HG02588 (cell line): ENCODE measurements at regions not wholly inside any gene's neighbourhood (a gene's known extent, or its start where the extent isn't known, plus 50 kb on each side); places are given as distances from the start of the nearest gene placed in this dataset.
A peak's percentile ranks its signal among the peaks of the same experiment; 100 is the strongest.
"Not testable (repeated sequence)": the region's sequence is repeated elsewhere in the genome, so short reads cannot be mapped to it uniquely, and the experiment has no call there.

Experiments used
- ATAC-seq: cut with Tn5 transposase; IDR thresholded peaks from one replicate; pipeline ENCODE4 v1.9.1; 2021; ENCODE audit warnings: mild to moderate bottlenecking, moderate library complexity; ENCODE audit not compliant: unreplicated experiment

- ATAC-seq = no peak
Observed at GRCh38 chr1:73859227-73859626, 338.7 kb downstream of the LRRIQ3 start.

DNA sequence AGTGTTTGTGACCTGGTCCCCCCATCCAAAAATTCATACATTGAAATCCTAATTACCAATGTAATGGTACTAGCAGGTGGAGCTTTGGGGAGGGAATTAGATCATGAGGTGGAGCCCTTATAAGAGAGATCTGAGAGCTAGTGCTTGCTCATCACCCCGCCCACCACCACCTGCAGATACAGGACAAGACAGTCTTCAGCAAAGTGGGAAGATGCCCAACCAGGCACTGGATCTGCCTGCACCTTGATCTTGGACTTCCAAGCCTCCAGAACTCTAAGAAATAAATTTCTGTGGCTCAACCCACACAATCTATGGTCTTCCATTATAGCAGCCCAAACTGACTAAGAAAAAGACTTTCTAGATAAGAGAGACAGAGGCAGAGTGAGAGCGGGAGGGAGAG lies 343.4 kb downstream of the LRRIQ3 start:
- ATAC-seq = no peak

GRCh38 chr1:73842436-73842835 lies 355.5 kb downstream of the LRRIQ3 start:
- ATAC-seq = no peak

DNA sequence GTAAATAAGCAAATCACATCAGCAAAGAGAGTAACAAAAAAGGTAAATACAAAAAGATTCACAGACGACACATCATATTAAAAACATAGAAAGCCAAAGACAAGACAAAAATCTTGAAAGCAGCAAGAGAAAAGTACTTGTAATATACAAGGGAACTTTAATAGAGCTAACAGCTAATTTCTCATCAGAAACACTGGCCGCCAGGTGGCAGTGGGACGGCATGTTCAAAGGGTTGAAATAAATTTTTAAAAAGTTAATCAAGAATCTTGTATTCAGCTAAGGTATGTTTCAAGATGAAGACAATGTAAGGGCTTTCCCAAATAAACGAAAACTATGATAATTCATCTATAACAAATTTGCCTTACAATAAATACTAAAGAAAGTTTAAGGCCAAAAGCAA lies 358.1 kb downstream of the LRRIQ3 start:
- no peak for ATAC-seq

DNA sequence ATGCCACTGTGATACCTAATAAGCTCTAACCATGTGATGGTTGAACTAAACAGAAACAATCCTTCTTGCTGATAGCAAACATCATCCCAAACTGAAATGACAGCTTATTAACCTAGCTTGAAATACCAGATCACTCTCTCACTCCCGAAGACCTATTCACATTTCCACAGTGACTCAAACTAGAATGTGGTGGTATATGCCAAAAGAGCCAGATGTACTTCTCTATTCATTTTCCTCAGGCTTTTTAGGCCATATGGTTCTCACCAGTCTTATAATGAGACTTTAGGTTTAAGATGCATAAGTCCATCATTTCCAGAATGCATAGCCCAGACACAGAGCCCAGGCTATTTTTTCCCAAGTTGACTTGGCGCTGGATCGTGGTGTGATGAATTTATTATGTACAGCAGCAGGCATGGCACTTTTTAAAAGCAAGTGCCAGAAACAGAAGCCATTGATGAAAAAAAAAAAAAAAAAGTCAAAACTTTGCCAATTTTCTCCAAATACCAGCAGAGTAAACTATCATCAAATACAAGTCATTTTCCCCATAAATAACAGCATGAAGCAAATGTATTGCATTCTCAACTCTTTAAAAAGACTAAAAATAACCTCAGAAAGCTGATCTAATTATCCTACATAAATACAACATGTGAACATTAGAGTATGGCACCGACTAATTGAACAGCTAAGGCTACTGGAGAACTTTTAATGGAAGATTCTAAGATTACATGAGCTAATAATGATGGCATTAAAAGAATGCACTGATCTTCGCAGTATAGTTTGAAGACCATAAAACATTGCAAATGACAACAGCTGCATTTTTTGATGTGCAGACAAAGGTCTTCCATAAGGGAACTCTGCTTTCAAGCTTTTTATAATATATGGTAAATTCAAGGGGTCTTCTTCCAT lies 365.4 kb downstream of the LRRIQ3 start:
- ATAC-seq = no peak

DNA sequence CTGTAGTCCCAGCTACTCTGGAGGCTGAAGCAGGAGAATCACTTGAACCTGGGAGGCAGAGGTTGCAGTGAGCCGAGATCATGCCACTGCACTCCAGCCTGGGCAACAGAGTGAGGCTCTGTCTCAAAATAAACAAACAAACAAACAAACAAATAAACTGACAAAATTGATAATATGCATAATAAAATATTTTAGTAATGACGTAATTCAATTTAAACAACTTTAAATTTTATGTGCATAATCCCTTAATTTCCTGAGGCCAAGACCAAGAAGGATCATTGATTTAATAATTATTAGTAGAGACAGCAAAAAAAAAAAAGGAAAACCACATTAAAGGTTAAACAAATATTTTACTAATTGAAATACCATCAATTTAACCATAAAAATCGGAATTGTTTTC lies 370.7 kb downstream of the LRRIQ3 start:
- ATAC-seq = not testable (repeated sequence)

DNA sequence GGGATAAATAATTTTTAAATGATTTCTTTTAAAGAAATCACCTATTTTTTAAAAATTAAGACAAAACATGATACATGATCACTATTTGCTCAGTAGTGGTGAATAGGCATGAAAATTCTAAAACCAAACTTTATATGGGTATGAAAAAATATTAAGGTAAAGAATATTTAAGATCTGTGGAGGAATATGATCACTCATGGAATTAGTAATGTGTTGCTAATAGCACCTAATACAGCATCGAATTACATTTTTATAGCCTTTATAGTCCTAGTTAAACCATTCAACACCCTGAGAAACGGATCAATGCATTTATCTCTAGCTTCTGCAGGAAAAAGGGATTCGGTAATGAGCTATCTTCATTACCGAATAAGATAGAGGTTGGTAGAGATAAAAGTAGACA lies 373.9 kb downstream of the LRRIQ3 start:
- no peak for ATAC-seq

DNA sequence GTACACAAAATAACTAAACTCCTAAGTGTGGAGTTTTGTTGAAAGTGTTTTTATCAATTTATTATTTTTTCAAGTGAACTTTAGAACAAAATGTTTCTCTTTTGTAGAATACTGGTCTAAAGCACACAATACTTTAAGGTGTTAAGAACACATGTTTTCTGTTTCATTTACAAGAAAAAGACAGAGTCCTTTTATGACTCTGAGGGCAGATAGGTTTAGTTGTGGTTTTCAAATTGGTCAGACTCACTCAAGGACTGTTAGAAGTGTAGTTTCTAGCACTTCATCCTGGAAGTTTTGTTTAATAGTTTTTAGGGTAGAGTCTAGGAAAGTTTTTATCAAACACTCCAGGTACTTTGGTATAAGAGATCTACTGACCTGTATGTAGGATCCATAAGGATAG lies 376.5 kb downstream of the LRRIQ3 start:
- peak; percentile 82 for ATAC-seq

DNA sequence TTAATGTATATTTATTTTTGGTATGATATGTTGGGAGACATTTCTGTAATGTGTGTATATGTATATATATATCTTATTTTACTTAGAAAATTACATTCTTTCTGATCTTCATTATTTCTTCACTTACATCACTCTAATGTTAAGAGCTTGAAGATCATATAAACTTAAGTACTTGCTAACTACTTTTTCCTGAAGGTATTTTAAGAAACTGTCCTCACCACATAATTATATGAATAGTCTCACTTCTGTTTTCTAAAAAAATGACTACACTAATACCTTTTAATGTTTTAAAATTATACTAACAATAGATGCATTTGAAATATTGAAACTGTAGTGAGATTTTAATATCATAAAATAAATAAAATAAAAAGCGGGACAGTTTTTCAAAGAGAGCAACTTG lies 377.1 kb downstream of the LRRIQ3 start:
- ATAC-seq = peak; percentile 52

- ATAC-seq = no peak
Observed at GRCh38 chr1:73813716-73814115, 384.3 kb downstream of the LRRIQ3 start.

DNA sequence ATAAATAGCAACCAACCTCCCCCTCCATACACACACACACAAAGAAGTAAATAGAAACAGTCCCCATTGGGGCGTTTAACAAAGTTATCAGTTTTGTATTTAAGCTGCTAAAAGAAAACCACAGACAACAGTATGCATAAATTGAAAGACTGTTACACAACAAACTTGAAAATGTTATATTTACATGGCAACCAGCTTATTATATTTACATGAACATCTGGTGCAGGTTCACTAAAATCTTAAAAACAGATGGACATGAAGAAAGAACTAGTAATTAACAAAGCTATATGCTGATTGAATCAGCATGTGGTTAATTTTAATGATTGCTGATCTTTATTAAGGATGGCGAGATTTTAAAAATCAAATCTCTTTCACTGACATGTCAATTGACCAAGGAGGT lies 384.7 kb downstream of the LRRIQ3 start:
- no peak for ATAC-seq

DNA sequence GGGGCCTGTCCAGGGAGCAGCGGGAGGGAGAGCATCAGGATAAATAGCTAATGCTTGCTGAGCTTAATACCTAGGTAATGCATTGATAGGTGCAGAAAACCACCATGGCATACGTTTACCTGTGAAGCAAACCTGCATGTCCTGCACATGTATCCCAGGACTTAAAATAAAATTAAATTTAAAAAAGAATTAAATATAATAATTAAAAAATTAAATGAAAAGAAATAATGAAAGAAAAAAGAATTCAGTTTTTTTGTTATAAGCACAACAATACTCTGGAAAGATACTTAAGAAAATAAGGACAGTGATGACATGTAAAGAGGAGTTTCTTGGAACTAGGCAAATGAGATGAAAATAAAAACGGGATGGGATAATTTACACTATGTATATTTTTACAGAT lies 386.2 kb downstream of the LRRIQ3 start:
- no peak for ATAC-seq

DNA sequence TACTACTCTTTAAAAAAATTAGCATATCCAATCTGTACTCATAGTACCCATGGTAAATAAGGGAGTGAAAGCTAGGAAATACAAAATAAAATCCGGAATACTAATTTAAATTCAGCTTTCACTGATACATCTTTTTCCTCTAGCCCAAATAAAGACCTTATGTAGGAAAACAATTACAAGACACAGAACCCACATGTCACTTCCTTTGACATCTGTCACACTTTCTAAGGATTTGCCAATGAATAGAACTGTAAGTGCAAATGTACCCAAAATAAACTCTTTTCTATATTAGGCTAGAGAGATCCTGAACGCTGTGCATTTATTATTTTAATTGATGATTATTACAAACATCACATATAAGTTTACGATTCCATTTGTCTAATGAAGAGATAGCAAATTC lies 393.0 kb downstream of the LRRIQ3 start:
- no peak for ATAC-seq

DNA sequence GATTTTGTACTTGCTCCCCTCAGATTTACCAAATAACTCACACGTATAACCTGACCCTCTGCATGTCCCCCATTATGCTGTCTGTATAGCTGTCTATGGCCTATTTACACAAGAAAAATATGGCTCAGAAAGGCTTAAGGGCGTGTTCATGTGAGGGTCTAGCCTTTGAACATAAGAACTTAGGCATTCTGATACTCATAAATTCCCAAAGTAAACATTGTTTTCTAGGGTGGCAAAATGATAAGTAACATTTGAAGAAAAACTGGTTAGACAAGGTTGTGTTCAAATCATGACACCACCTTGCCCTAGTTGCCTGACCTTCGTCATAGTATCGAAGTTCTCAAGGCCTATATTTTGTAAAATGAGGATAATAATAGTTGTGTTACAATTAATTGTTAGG lies 394.6 kb downstream of the LRRIQ3 start:
- no peak for ATAC-seq

DNA sequence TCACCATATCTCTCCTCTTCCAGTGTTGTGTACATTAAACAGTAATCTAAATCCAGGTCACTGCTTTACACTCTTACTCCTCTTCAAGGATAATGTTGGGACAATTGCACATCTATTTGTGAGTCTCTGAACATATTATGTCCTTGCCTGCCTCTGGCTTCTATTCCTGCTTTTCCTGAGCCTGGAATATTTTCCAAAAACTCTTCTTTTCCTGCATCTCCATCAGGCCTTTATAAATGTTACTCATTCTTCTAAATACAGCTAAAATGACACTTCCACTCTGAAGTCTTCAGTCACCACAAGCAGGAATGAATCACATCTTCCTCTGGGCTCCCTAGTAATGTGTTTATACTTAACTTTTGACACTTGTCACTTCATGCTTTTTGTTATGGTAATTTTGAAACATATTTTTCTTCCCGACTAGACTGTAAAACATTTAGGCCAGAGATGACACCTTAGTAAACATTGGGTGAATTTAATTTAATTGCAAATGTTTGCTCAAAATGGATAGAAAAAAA lies 396.0 kb downstream of the LRRIQ3 start:
- no peak for ATAC-seq

DNA sequence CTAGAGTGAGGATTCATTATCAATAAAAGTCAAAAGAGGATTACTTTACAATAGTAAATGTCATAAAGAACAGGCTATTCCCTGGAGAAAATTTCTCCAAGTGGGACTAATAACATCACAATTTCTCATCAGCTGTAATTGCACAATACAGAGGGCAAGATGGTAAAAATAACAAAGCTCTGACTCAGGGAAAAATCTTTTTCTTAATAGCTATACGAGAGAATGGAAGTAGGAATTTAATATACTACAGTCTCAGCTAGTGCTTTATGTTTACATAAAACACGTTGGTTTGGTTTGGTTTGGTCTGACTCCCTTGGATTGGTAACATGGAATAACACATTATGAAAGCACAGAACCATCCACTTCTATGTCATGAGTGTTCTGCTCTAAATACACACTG lies 397.6 kb downstream of the LRRIQ3 start:
- no peak for ATAC-seq

DNA sequence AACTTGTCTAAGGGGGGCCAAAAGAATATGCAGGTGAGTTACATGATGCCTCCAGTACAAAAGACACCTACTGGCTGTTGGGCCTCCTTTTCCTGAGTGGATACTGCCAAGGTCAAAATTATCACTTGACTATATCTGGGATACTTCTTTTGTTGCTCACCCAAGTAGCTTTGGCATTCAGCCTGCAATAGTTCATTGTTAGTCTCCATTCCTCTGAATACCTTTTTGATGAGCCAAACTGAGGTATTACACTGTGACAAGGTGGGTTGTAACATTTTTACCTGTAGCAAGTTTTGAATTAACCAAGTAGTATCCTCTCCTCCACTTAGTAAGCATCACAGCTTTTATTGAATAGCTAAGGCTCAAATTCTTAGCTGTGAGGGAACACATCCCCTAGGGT lies 408.0 kb downstream of the LRRIQ3 start:
- no peak for ATAC-seq

DNA sequence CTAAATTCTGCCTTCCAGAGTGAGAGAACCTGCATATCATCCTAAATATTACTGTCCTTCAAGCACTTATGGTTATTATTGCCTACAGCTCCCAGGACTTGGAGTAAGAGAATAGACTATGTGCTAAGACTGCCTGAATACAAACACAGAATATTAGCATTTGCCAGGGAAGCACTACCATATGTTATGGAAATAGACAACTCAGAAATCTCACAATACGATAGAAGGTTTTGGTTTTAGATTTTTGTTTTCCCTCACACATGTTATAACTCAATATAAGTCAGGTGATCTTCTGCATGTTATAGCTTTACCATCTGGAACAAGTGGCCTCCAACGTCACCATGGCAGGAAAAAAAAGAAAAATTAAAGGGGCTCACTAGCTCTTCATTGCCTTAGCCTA lies 413.9 kb downstream of the LRRIQ3 start:
- ATAC-seq = no peak

DNA sequence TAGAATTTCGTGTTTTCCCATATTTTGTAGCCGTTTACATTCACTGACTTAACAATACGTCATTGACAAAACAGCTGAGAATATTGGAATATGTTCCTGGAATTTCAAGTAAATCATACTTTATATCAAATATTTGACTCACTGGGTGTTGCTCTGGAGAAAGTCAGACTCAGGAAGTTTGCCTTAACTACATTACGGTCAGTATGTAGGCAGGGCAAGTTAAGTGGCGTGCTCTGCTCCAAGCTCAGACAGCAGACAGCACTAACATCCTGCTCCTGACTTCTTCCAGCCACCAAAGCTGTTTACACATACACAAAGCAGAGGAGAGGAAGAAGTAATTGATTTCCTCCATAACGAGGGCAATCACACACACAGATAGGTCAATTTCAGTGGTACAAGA lies 414.6 kb downstream of the LRRIQ3 start:
- no peak for ATAC-seq

DNA sequence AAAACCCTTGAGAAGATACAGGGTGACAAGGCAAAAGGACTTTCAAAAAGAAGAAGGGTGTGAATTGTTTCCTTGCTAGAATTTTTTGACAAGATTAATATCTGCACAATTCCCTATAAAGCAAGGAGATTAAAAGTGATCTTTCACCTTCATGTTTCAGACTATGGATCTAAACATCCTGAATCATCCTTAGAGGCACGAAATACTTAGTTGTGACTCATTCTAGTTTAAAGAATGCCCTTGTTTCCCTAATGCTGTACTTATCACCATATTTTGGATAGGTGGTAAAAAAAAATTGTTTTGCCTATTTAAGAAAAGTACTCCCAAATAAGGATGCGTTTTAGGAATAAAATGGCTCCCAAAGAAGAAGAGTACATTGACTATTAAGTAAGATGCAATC lies 415.1 kb downstream of the LRRIQ3 start:
- no peak for ATAC-seq

GRCh38 chr1:73781251-73781650 lies 416.7 kb downstream of the LRRIQ3 start:
- ATAC-seq = no peak

GRCh38 chr1:73778471-73778870 lies 419.5 kb downstream of the LRRIQ3 start:
- no peak for ATAC-seq

DNA sequence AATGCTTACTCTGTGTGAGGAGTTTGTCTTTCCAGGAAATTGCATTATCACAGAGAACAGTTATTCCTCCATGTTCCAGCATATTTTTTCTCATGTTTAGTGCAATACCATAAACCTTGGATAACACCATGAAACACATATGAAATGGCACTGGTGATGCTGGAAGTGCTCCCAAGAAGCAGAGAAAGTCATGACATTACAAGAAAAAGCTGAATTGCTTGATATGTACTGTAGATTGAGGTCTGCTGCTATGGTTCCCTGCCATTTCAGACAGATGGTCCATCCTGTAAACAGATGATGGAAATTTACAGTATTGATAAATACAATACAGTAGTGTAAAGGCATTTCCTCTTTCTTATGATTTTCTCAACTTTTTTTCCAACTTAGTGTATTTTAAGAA lies 422.1 kb downstream of the LRRIQ3 start:
- ATAC-seq = no peak
